ENCODE measurements at regions not wholly inside any gene's neighbourhood (a gene's known extent, or its start where the extent isn't known, plus 50 kb on each side); places are given as distances from the start of the nearest gene placed in this dataset.
"Not testable (repeated sequence)": the region's sequence is repeated elsewhere in the genome, so short reads cannot be mapped to it uniquely, and the experiment has no call there.

DNA sequence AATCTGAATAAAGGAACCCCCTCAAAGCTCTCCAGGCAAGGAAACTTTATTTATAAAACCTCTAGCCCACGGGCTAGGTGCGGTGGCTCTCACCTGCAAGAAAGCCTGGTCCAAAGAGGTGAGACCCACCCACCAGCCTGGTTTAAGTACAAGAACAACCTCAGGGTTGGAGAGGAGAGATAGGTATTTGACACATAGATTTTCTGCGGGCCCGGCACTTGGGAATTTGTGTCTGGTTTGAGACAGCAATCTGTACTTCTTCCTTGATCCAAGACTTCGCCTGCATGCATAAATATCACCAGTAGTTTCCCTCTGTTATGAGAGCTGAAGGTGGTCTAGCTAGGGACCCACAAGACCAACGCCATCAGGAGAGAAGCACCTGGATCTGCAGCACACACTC lies 73.2 kb upstream of the CAPRIN1 start:
- TF ChIP-seq POLR2A (IDR thresholded peaks at IDR 0.05) (no peak), POLR2AphosphoS5 (IDR thresholded peaks at IDR 0.05) (no peak)
- TF ChIP-seq, protein P1, sequence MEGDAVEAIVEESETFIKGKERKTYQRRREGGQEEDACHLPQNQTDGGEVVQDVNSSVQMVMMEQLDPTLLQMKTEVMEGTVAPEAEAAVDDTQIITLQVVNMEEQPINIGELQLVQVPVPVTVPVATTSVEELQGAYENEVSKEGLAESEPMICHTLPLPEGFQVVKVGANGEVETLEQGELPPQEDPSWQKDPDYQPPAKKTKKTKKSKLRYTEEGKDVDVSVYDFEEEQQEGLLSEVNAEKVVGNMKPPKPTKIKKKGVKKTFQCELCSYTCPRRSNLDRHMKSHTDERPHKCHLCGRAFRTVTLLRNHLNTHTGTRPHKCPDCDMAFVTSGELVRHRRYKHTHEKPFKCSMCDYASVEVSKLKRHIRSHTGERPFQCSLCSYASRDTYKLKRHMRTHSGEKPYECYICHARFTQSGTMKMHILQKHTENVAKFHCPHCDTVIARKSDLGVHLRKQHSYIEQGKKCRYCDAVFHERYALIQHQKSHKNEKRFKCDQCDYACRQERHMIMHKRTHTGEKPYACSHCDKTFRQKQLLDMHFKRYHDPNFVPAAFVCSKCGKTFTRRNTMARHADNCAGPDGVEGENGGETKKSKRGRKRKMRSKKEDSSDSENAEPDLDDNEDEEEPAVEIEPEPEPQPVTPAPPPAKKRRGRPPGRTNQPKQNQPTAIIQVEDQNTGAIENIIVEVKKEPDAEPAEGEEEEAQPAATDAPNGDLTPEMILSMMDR (IDR thresholded peaks at IDR 0.05) = no peak
- Histone ChIP-seq H3K4me1 (replicated peaks) (no peaks in the 10 kb centered on the region), H3K9me3 (no peaks in the 10 kb centered on the region), H3K4me3 (no peak overlapping the region), H3K27me3 (replicated peaks; ENCODE audit: insufficient read depth) (no peaks in the 10 kb centered on the region), H3K27ac (no peak overlapping the region), H3K36me3 (no peaks in the 10 kb centered on the region)
- no peak for DNase-seq (ENCODE audit: low spot score)
- intact Hi-C loops (cut with DNase I) = no loop called here
- WGBS = 89% methylated on average over 6 of the region's 6 CpGs

DNA sequence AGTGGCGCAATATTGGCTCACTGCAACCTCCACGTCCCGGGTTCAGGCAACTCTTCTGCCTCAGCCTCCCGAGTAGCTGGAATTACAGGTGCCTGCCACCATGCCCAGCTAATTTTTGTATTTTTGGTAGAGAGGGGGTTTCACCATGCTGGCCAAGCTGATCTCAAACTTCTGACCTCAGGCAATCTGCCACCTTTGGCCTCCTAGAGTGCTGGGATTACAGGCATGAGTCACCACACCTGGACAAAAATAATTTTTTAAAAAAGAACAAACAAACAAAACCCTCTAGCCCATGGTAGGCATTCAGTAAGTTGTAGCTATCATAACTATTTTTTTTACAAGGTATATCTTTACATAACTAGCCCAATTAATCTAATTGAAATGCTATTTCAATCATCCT lies 73.9 kb upstream of the CAPRIN1 start:
- no peak overlapping the region for H3K27ac ChIP-seq
- no peak for DNase-seq (ENCODE audit: low spot score)
- no peaks in the 10 kb centered on the region for H3K27me3 ChIP-seq (replicated peaks; ENCODE audit: insufficient read depth)
- no peaks in the 10 kb centered on the region for H3K36me3 ChIP-seq
- WGBS = 91% methylated on average over 4 of the region's 4 CpGs
- no peak for TF ChIP-seq POLR2AphosphoS5 (IDR thresholded peaks at IDR 0.05)
- TF ChIP-seq, protein P1 (IDR thresholded peaks at IDR 0.05) = no peak
- no peak for TF ChIP-seq POLR2A (IDR thresholded peaks at IDR 0.05)
- H3K9me3 ChIP-seq = no peaks in the 10 kb centered on the region
- H3K4me3 ChIP-seq = no peak overlapping the region
- intact Hi-C loops (cut with DNase I) = no loop called here
- H3K4me1 ChIP-seq (replicated peaks) = no peaks in the 10 kb centered on the region

DNA sequence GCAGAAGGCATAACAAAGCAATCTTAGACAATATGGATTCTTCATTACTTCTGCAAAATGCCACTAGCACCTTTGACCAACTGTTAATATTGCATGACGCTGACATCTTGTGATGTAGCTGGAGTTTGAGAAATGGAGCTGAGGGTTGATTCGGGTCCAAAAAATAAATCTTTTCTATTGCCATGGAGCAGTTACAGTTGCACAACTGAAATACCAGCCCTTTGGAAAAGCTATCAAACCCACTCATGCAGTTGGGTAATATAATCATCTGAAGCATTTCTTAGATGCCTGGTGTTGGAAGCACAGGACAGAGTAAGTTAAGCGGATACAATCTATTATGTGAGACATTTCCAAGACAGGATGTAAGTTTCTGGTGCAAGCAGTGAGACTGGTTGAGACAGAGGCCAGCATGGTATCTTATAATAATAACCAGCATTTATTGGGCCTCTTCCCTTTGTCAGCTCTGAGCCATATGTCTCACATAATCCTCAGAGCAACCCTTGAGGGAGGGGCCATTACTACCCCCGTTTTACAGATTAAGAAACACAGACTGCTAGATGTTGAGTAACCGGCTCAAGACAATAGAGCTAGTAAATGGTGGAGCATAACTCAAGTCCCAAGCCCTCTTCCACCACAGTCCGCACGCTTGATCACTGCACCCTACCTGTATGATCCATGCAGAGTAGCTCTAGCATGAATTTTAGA lies 74.9 kb upstream of the CAPRIN1 start:
- intact Hi-C loops (cut with DNase I) = no loop called here
- DNase-seq (ENCODE audit: low spot score) = no peak
- Histone ChIP-seq H3K27me3 (replicated peaks; ENCODE audit: insufficient read depth) (no peaks in the 10 kb centered on the region), H3K36me3 (no peaks in the 10 kb centered on the region), H3K4me3 (no peak overlapping the region), H3K4me1 (replicated peaks) (no peaks in the 10 kb centered on the region), H3K9me3 (no peaks in the 10 kb centered on the region), H3K27ac (no peak overlapping the region)
- TF ChIP-seq POLR2AphosphoS5 (IDR thresholded peaks at IDR 0.05) (no peak), POLR2A (IDR thresholded peaks at IDR 0.05) (no peak)
- TF ChIP-seq, protein P1 (IDR thresholded peaks at IDR 0.05) = no peak
- 83% methylated on average over 7 of the region's 7 CpGs for WGBS

DNA sequence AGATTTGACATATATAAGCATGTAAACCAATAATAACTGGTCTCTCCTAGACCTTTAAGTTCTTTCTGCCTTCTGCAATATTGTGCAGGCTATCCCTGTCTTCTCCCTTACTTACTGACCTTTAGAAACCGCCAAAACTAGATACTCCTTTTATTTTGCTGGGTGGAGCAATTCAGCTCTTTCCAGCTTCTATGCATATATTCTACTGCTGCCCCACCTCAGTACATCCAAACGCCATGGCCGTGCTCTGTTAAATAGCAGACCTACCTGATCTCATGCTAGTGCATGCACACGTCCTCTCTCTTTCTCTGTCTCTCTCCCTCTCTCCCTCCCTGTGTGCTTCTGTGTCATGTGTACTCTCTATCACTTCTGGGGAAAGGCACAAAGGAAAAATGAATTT lies 76.7 kb upstream of the CAPRIN1 start:
- WGBS = 77% methylated on average over 4 of the region's 4 CpGs
- H3K4me3 ChIP-seq = no peak overlapping the region
- H3K36me3 ChIP-seq = no peaks in the 10 kb centered on the region
- H3K4me1 ChIP-seq (replicated peaks) = no peaks in the 10 kb centered on the region
- DNase-seq (ENCODE audit: low spot score) = no peak
- no peaks in the 10 kb centered on the region for H3K27me3 ChIP-seq (replicated peaks; ENCODE audit: insufficient read depth)
- intact Hi-C loops (cut with DNase I) = no loop called here
- H3K9me3 ChIP-seq = no peaks in the 10 kb centered on the region
- H3K27ac ChIP-seq = no peak overlapping the region
- TF ChIP-seq, protein P1 (IDR thresholded peaks at IDR 0.05) = no peak
- no peak for TF ChIP-seq POLR2A (IDR thresholded peaks at IDR 0.05)
- TF ChIP-seq POLR2AphosphoS5 (IDR thresholded peaks at IDR 0.05) = no peak

DNA sequence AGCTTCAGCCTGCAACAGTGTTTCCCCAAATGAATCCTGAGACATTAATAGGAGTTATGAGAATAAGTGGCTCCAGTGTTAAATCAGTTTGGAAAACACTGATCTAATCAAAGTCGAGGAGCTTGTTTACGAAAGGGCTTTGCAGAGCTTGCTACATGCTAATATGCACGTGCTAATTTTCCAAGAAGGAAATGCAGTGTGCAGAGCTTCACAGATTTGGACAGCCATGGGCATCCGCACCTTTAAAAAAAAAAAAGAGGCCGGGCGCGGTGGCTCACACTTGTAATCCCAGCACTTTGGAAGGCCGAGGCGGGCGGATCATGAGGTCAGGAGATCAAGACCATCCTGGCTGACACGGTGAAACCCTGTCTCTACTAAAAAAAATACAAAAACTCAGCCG lies 79.7 kb upstream of the LMO2 start:
- DNase-seq (ENCODE audit: low spot score); H3K27ac ChIP-seq; H3K36me3 ChIP-seq; H3K27me3 ChIP-seq (replicated peaks; ENCODE audit: insufficient read depth); H3K4me3 ChIP-seq; H3K9me3 ChIP-seq; H3K4me1 ChIP-seq (replicated peaks): not testable (repeated sequence)
- 76% methylated on average over 12 of the region's 12 CpGs for WGBS
- intact Hi-C loops (cut with DNase I) = loop anchor here (2.0 kb wide), 1 partner anchor 115 kb away; no protein-coding TSS in a partner anchor
